ENCODE measurements at regions not wholly inside any gene's neighbourhood (a gene's known extent, or its start where the extent isn't known, plus 50 kb on each side); places are given as distances from the start of the nearest gene placed in this dataset.

DNA sequence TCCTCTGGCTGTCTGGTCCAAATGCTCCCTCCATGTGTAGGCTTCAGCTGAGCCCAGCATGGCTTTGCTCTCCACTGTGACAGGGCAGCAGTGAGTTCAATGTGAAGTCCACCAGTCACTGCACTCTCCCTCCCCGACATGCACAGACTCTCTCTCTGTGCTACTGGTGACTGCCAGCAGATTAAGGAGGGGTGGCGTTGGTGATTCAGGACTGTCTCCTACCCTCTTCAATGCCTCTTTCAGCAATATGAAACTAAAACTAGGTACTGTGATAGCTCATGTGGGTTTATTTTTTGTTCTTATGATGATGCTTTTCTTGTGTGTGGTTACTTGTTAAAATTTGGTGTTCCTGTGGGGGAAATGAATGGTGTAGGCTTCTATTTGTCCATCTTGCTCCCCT, 201.0 kb upstream of the RBMS1 start:
- TF ChIP-seq, protein P1, sequence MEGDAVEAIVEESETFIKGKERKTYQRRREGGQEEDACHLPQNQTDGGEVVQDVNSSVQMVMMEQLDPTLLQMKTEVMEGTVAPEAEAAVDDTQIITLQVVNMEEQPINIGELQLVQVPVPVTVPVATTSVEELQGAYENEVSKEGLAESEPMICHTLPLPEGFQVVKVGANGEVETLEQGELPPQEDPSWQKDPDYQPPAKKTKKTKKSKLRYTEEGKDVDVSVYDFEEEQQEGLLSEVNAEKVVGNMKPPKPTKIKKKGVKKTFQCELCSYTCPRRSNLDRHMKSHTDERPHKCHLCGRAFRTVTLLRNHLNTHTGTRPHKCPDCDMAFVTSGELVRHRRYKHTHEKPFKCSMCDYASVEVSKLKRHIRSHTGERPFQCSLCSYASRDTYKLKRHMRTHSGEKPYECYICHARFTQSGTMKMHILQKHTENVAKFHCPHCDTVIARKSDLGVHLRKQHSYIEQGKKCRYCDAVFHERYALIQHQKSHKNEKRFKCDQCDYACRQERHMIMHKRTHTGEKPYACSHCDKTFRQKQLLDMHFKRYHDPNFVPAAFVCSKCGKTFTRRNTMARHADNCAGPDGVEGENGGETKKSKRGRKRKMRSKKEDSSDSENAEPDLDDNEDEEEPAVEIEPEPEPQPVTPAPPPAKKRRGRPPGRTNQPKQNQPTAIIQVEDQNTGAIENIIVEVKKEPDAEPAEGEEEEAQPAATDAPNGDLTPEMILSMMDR (IDR thresholded peaks at IDR 0.05; ENCODE audit: control insufficient read depth, insufficient read depth, low read depth, low read length, missing control alignments): no peak

GRCh38 chr2:160695402-160696086, 201.9 kb upstream of the RBMS1 start:
- TF ChIP-seq, protein P1 (IDR thresholded peaks at IDR 0.05; ENCODE audit: control insufficient read depth, insufficient read depth, low read depth, low read length, missing control alignments): no peak
- no peak overlapping the region for H3K4me3 ChIP-seq (ENCODE audit: control insufficient read depth, low read depth, low read length)
- no peak for DNase-seq (ENCODE audit: low read depth)

More for the DNA sequence above, 201.0 kb upstream of the RBMS1 start:
- no peak for DNase-seq (ENCODE audit: low read depth)
- no peak overlapping the region for H3K4me3 ChIP-seq (ENCODE audit: control insufficient read depth, low read depth, low read length)

- no peak overlapping the region for H3K4me3 ChIP-seq (ENCODE audit: control insufficient read depth, low read depth, low read length)
- TF ChIP-seq, protein P1 (IDR thresholded peaks at IDR 0.05; ENCODE audit: control insufficient read depth, insufficient read depth, low read depth, low read length, missing control alignments): no peak
- no peak for DNase-seq (ENCODE audit: low read depth)
These were observed 202.5 kb upstream of the RBMS1 start for GRCh38 chr2:160696087-160696452.

DNA sequence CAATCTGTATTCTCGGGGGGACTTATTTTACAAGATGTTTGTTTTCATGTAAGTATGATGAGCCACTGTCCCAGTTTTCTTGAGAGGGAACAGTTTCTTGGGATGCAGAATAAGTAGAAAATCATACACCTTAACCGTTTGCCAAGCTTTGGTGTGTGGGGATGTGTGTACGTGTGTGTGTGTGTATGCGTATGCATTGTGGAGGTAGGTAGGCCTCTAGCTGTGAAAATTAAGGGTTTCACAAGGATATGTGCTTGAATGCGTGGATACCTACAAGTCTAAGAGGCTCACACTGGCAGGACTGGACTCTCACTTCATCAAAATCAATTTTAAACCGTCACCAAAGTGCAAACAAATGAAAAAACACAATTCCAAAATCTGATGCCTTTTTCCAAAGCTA, 204.2 kb upstream of the RBMS1 start:
- no peak overlapping the region for H3K4me3 ChIP-seq (ENCODE audit: control insufficient read depth, low read depth, low read length)
- TF ChIP-seq, protein P1 (IDR thresholded peaks at IDR 0.05; ENCODE audit: control insufficient read depth, insufficient read depth, low read depth, low read length, missing control alignments): no peak
- DNase-seq (ENCODE audit: low read depth): no peak

GRCh38 chr2:160700021-160700814, 206.6 kb upstream of the RBMS1 start:
- H3K4me3 ChIP-seq (ENCODE audit: control insufficient read depth, low read depth, low read length): no peak overlapping the region
- TF ChIP-seq, protein P1 (IDR thresholded peaks at IDR 0.05; ENCODE audit: control insufficient read depth, insufficient read depth, low read depth, low read length, missing control alignments): no peak
- DNase-seq (ENCODE audit: low read depth): peak; percentile 68

DNA sequence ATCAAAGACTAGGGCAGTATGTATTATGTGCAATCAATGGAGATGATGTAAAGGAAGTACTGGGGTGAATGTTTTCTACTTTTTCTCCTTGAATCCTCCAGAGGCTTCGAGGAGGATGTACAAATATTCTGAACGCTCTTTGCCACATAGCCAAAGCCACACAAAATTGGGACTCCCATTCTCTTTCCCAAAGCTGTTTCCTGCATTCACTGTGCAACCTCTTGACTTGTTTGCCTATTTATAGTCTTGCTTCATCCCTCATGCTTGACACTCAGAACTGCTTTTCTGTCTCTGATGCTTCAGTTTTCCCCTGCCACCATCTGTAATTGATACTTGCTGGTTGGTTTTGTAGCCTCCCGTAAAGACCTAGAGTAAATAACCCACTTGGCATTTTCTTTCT, 208.2 kb upstream of the RBMS1 start:
- TF ChIP-seq, protein P1 (IDR thresholded peaks at IDR 0.05; ENCODE audit: control insufficient read depth, insufficient read depth, low read depth, low read length, missing control alignments): no peak
- no peak overlapping the region for H3K4me3 ChIP-seq (ENCODE audit: control insufficient read depth, low read depth, low read length)
- no peak for DNase-seq (ENCODE audit: low read depth)

Data from AG09309 (cell line).